ENCODE measurements at regions not wholly inside any gene's neighbourhood (a gene's known extent, or its start where the extent isn't known, plus 50 kb on each side); places are given as distances from the start of the nearest gene placed in this dataset.
A peak's percentile ranks its signal among the peaks of the same experiment; 100 is the strongest.
"Not testable (repeated sequence)": the region's sequence is repeated elsewhere in the genome, so short reads cannot be mapped to it uniquely, and the experiment has no call there.

DNA sequence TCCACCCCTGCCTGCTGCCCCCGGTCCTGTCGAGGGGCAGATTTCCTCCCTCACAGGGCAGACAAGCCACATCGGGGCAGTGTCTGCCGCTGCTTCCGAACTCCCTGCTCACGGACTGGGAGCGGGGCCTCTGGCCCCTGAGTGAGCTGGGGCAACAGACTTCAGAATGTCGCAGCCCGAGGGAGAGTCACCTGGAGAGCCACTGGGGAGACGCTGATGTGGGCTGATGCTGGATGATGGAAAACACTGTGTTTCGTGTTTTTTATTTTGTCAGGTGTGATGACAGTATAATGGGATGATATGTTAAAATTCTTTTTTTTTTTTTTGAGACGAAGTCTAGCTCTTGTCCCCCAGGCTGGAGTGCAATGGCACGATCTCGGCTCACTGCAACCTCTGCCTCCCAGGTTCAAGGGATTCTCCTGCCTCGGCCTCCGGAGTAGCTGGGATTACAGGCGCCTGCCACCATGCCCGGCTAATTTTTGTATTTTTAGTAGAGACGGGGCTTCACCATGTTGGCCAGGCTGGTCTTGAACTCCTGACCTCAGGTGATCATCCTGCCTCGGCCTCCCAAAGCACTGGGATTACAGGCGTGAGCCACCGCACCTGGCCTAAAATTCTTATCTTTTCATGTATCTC lies 52.1 kb upstream of the SEPTIN5 start:
- DNase-seq (ENCODE audit: low read depth) = not testable (repeated sequence)

DNA sequence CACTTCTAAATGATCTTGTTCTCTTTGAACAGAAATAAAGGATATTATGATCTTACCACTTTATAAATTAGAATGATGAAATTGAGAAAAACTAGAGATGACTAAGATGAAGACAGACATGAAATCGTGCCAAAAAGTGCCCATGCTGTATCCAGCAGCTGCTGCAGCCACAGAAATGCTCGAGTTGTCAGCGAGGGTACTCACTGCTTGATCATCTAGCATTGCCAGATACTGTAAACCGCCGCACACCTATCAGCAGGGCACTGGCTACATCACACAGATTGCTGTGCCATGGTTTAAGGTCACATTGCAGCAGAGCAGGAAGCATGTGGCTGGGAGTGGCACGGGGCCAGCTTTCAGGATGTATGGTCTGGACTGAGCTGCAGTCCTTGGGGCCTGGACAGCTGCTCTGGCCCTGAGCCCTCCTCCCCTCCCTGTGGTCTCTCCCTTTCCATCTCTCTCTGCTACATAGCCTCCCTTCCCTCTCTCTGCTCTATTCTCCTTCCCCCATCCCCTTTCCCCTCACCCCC lies 51.0 kb upstream of the SEPTIN5 start:
- DNase-seq (ENCODE audit: low read depth) = peak; percentile 71

DNA sequence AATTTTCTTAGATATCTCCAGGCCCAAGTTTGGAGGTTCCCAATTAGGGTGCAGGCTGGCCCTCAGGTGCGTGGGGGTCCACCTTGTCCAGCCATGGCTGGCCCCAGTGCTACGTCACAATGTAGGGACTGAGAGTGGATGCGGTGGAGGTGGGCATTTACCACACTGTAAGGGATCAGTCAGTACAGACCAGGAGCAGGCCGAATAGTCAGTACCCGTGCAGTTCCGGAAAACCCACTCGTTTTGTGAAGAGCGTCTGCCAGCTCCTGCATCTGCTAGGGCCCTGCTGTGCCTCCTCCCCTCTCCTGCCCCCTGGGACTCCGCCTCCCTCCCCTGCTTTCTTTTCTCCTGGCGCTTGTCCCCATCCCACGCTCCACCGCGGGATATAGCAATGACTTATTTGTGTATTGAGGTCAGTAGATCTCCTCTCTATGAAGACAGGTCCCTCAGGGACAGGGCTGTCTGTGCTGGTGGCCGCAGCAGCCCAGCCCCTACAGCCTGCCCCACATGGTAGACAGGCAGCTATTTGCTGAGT lies 50.4 kb upstream of the SEPTIN5 start:
- peak; percentile 49 for DNase-seq (ENCODE audit: low read depth)

DNA sequence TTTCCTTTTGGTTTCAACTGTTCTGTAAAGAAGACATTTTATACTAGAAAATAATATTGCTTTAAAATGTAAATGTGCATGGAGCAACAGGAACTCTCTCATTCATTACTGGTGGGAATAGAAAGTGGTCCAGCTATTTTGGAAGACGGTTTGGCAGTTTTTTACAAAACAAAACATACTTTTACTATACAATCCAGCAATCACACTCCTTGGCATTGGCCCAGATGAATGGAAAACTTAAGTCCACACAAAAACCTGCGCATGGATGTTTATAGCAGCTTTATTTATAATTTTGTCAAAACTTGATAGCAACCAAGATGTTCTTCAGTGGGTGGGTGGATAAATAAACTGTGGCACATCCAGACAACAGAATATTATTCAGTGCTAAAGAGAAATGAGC lies 49.9 kb upstream of the SEPTIN5 start:
- DNase-seq (ENCODE audit: low read depth) = no peak
